ENCODE measurements at regions not wholly inside any gene's neighbourhood (a gene's known extent, or its start where the extent isn't known, plus 50 kb on each side); places are given as distances from the start of the nearest gene placed in this dataset.

- no peaks in the 10 kb centered on the region for H3K27me3 ChIP-seq
- no peak overlapping the region for H3K27ac ChIP-seq
- ATAC-seq (peak in 2 of 4 donors; percentile 49 to 53), DNase-seq (no peak)
- no peak overlapping the region for H3K4me3 ChIP-seq
- intact Hi-C loops (cut with DNase I): no loop called here
- H3K9me3 ChIP-seq: no peaks in the 10 kb centered on the region
- TF ChIP-seq POLR2A (IDR thresholded peaks at IDR 0.05) (no peak), CTCF (IDR thresholded peaks at IDR 0.05) (peak in 3 of 4 donors; percentile 15 to 24 (median 20))
- WGBS (ENCODE audit: insufficient coverage, low coverage, low lambda C conversion rate, missing lambda C conversion rate): 66% methylated on average over 5 of the region's 6 CpGs
- H3K36me3 ChIP-seq: no peaks in the 10 kb centered on the region
- H3K4me1 ChIP-seq: no peaks in the 10 kb centered on the region
Observed at GRCh38 chr18:23077493-23078256, 57.6 kb upstream of the CABLES1 start.

DNA sequence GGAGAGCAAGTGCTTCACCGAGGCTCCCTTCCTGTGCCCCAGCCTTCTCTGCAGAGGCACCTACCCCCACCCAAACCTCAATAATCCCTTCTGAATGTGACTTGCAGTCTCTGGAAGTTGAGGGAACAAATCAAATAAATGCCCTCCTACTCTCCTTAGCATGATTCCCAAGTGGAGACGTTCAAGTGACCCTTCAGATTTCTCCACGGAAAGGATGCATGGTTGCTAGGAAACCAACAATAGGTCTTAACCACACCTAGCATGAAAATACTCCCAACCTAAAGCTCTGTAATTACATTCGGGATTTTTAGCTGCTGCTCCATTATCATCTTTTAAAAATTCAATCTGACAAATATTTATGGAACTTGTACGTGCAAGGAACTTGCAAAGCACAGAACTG lies 50.2 kb upstream of the CABLES1 start:
- Histone ChIP-seq H3K4me3 (no peak overlapping the region), H3K27me3 (no peaks in the 10 kb centered on the region), H3K9me3 (no peaks in the 10 kb centered on the region), H3K4me1 (no peaks in the 10 kb centered on the region), H3K27ac (no peak overlapping the region), H3K36me3 (no peaks in the 10 kb centered on the region)
- intact Hi-C loops (cut with DNase I): no loop called here
- TF ChIP-seq CTCF (IDR thresholded peaks at IDR 0.05): no peak
- no peak for TF ChIP-seq POLR2A (IDR thresholded peaks at IDR 0.05)
- whole genome bisulfite sequencing (ENCODE audit: insufficient coverage, low coverage, low lambda C conversion rate, missing lambda C conversion rate): 38% methylated on average over 5 of the region's 5 CpGs
- ATAC-seq: no peak
- DNase-seq: no peak

All from right lobe of liver (tissue), 6 donors.